ENCODE measurements at regions not wholly inside any gene's neighbourhood (a gene's known extent, or its start where the extent isn't known, plus 50 kb on each side); places are given as distances from the start of the nearest gene placed in this dataset.

DNA sequence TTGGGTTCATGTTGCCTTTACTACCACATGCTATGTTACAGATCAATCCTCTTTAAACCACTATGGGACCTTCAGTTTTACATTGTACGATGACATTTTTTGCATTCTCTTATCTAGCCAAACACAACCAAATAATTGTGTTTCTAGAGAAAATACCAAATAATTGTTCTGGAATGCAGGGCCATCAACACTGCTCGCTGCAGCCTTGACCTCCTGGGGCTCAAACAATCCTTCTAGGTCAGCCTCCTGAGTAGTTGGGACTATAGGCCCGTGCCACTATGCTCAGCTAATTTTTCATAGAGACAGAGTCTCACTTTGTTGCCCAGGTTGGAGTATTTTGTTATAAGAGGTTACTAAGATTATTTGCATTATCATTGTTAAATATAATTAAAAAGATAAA lies 237.5 kb upstream of the PMFBP1 start:
- Histone ChIP-seq H3K9me2 (replicated peaks; ENCODE audit: insufficient read depth) (no peaks in the 10 kb centered on the region), H3K79me2 (no peaks in the 10 kb centered on the region), H3K4me2 (no peak overlapping the region), H3K27ac (no peak overlapping the region), H4K20me1 (ENCODE audit: insufficient read depth, poor library complexity, severe bottlenecking) (no peaks in the 10 kb centered on the region), H2AFZ (no peak overlapping the region), H3K36me3 (replicated peaks; ENCODE audit: insufficient read depth, low read depth) (no peaks in the 10 kb centered on the region), H3K4me3 (no peak overlapping the region), H3K9me3 (ENCODE audit: low read depth) (no peaks in the 10 kb centered on the region), H3K27me3 (no peaks in the 10 kb centered on the region), H3K4me1 (ENCODE audit: insufficient read depth) (no peaks in the 10 kb centered on the region)
- no peak for TF ChIP-seq EZH2 (IDR thresholded peaks at IDR 0.05; ENCODE audit: borderline replicate concordance)
- TF ChIP-seq, protein P1, sequence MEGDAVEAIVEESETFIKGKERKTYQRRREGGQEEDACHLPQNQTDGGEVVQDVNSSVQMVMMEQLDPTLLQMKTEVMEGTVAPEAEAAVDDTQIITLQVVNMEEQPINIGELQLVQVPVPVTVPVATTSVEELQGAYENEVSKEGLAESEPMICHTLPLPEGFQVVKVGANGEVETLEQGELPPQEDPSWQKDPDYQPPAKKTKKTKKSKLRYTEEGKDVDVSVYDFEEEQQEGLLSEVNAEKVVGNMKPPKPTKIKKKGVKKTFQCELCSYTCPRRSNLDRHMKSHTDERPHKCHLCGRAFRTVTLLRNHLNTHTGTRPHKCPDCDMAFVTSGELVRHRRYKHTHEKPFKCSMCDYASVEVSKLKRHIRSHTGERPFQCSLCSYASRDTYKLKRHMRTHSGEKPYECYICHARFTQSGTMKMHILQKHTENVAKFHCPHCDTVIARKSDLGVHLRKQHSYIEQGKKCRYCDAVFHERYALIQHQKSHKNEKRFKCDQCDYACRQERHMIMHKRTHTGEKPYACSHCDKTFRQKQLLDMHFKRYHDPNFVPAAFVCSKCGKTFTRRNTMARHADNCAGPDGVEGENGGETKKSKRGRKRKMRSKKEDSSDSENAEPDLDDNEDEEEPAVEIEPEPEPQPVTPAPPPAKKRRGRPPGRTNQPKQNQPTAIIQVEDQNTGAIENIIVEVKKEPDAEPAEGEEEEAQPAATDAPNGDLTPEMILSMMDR (IDR thresholded peaks at IDR 0.05; ENCODE audit: poor library complexity) = no peak
- TF ChIP-seq EZH2phosphoT487 (IDR thresholded peaks at IDR 0.05; ENCODE audit: low read depth, severe bottlenecking, unreplicated experiment) = no peak
- 86% methylated on average over 3 of the region's 3 CpGs for WGBS (ENCODE audit: low lambda C conversion rate, missing lambda C conversion rate)
- DNase-seq (ENCODE audit: low spot score) = no peak

DNA sequence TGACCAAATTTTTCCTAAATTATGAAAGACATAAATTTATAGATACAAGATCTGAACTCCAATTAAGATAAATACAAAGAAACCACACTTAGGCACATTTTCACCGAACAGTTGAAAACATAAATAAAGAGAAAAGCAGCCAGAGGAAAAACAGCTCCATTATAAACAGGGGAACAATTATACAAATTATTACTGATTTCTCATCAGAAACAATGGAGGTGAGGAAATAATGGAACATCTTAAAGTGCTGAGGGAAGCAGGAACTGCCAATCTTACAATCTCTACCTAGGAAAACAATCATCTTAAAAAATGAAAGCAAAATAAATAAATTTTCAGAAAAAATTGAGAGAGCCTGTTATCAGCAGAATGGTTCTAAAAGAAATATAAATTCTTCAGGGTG lies 234.4 kb upstream of the PMFBP1 start:
- no peak for DNase-seq (ENCODE audit: low spot score)
- Histone ChIP-seq H3K4me2 (no peak overlapping the region), H3K4me1 (ENCODE audit: insufficient read depth) (no peaks in the 10 kb centered on the region), H2AFZ (no peak overlapping the region), H3K9me2 (replicated peaks; ENCODE audit: insufficient read depth) (no peaks in the 10 kb centered on the region), H3K27ac (no peak overlapping the region), H3K79me2 (no peaks in the 10 kb centered on the region), H4K20me1 (ENCODE audit: insufficient read depth, poor library complexity, severe bottlenecking) (no peaks in the 10 kb centered on the region), H3K27me3 (no peaks in the 10 kb centered on the region), H3K4me3 (no peak overlapping the region), H3K9me3 (ENCODE audit: low read depth) (no peaks in the 10 kb centered on the region), H3K36me3 (replicated peaks; ENCODE audit: insufficient read depth, low read depth) (no peaks in the 10 kb centered on the region)
- 85% methylated on average over 1 of the region's 1 CpG for WGBS (ENCODE audit: low lambda C conversion rate, missing lambda C conversion rate)
- TF ChIP-seq, protein P1 (IDR thresholded peaks at IDR 0.05; ENCODE audit: poor library complexity) = no peak
- TF ChIP-seq EZH2phosphoT487 (IDR thresholded peaks at IDR 0.05; ENCODE audit: low read depth, severe bottlenecking, unreplicated experiment) (no peak), EZH2 (IDR thresholded peaks at IDR 0.05; ENCODE audit: borderline replicate concordance) (no peak)

DNA sequence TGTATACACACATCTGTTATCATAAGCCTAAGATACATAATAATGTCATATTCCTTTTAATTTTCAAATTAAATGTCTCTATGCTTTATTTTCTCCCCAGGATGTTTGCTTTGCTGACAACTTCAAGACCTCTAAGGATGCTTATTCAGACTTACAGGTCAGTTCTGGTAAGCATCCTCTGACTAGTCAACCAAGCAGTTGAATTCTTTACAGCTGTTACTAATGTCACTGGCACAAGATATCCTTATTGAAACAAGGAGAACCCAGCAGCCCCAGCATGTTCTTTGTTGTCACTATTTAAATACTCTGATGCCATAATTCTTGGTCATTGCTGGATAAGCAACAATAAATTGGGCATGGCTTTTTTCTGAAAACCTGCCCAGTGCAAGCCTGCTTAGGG lies 232.3 kb upstream of the PMFBP1 start:
- no peak overlapping the region for H2AFZ ChIP-seq
- TF ChIP-seq, protein P1 (IDR thresholded peaks at IDR 0.05; ENCODE audit: poor library complexity) = no peak
- TF ChIP-seq EZH2phosphoT487 (IDR thresholded peaks at IDR 0.05; ENCODE audit: low read depth, severe bottlenecking, unreplicated experiment) (no peak), EZH2 (IDR thresholded peaks at IDR 0.05; ENCODE audit: borderline replicate concordance) (no peak)
- H3K79me2 ChIP-seq = no peaks in the 10 kb centered on the region
- no peaks in the 10 kb centered on the region for H3K9me2 ChIP-seq (replicated peaks; ENCODE audit: insufficient read depth)
- H4K20me1 ChIP-seq (ENCODE audit: insufficient read depth, poor library complexity, severe bottlenecking) = no peaks in the 10 kb centered on the region
- no peak overlapping the region for H3K4me2 ChIP-seq
- no peak for DNase-seq (ENCODE audit: low spot score)
- no peaks in the 10 kb centered on the region for H3K9me3 ChIP-seq (ENCODE audit: low read depth)
- no peaks in the 10 kb centered on the region for H3K36me3 ChIP-seq (replicated peaks; ENCODE audit: insufficient read depth, low read depth)
- no peaks in the 10 kb centered on the region for H3K4me1 ChIP-seq (ENCODE audit: insufficient read depth)
- no peak overlapping the region for H3K4me3 ChIP-seq
- no peaks in the 10 kb centered on the region for H3K27me3 ChIP-seq
- no peak overlapping the region for H3K27ac ChIP-seq

DNA sequence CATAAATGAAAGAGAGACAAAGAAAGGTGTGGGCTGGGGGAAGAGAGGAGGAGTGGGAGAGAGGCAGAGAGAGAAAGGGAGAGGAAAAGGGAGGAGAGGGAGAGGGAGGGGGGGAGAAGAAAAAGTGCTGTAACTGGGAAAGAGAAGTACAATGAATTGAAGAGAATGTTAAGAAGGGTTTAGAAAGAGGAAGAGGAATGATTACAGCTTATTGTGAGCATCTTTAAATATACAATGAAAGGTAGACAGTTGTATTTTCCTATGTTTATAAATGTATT lies 229.1 kb upstream of the PMFBP1 start:
- no peaks in the 10 kb centered on the region for H4K20me1 ChIP-seq (ENCODE audit: insufficient read depth, poor library complexity, severe bottlenecking)
- H3K36me3 ChIP-seq (replicated peaks; ENCODE audit: insufficient read depth, low read depth) = no peaks in the 10 kb centered on the region
- no peak overlapping the region for H3K4me2 ChIP-seq
- H3K9me3 ChIP-seq (ENCODE audit: low read depth) = peaks cover 6% of the 10 kb centered on the region
- TF ChIP-seq, protein P1 (IDR thresholded peaks at IDR 0.05; ENCODE audit: poor library complexity) = no peak
- TF ChIP-seq EZH2 (IDR thresholded peaks at IDR 0.05; ENCODE audit: borderline replicate concordance) (no peak), EZH2phosphoT487 (IDR thresholded peaks at IDR 0.05; ENCODE audit: low read depth, severe bottlenecking, unreplicated experiment) (no peak)
- H3K79me2 ChIP-seq = no peaks in the 10 kb centered on the region
- no peak overlapping the region for H3K4me3 ChIP-seq
- no peaks in the 10 kb centered on the region for H3K9me2 ChIP-seq (replicated peaks; ENCODE audit: insufficient read depth)
- no peak overlapping the region for H2AFZ ChIP-seq
- H3K27me3 ChIP-seq = no peaks in the 10 kb centered on the region
- no peaks in the 10 kb centered on the region for H3K4me1 ChIP-seq (ENCODE audit: insufficient read depth)
- no peak overlapping the region for H3K27ac ChIP-seq
- no peak for DNase-seq (ENCODE audit: low spot score)

Measured in hepatocyte (in vitro differentiated cells).